VCaP (cell line): ENCODE measurements at regions not wholly inside any gene's neighbourhood (a gene's known extent, or its start where the extent isn't known, plus 50 kb on each side); places are given as distances from the start of the nearest gene placed in this dataset.

ENCODE experiments used
- H3K27ac ChIP-seq: fragments of 450-650 bp; 2 replicates; pipeline ENCODE4 v1.5.1; 2017
- TF ChIP-seq, protein P1 (sequence below): fragments of 450-650 bp; conservative IDR thresholded peaks from 2 replicates; pipeline ENCODE4 v1.5.1; 2017; ENCODE audit warnings: mild to moderate bottlenecking, moderate library complexity

DNA sequence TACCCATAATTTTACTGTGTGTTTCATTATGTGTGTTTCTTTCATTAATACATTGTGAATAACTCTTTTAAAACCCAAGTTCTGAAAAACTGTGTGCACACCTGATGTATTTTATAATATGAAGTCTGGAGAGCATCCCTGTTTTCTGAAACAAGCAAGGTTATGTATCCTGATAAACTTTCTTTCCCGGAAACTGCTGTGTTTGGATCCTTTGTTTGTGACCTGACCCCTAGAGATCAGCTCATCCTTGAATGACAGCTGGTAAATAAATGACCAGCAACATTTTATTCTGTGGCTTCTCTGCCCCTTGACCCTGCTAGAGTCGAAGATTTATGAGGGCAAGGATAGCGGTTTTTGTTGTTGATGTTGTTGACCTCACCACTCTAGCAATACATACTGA, 535.6 kb upstream of the ZFP42 start:
- TF ChIP-seq, protein P1, sequence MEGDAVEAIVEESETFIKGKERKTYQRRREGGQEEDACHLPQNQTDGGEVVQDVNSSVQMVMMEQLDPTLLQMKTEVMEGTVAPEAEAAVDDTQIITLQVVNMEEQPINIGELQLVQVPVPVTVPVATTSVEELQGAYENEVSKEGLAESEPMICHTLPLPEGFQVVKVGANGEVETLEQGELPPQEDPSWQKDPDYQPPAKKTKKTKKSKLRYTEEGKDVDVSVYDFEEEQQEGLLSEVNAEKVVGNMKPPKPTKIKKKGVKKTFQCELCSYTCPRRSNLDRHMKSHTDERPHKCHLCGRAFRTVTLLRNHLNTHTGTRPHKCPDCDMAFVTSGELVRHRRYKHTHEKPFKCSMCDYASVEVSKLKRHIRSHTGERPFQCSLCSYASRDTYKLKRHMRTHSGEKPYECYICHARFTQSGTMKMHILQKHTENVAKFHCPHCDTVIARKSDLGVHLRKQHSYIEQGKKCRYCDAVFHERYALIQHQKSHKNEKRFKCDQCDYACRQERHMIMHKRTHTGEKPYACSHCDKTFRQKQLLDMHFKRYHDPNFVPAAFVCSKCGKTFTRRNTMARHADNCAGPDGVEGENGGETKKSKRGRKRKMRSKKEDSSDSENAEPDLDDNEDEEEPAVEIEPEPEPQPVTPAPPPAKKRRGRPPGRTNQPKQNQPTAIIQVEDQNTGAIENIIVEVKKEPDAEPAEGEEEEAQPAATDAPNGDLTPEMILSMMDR, result no peak
- no peak overlapping the region for H3K27ac ChIP-seq

DNA sequence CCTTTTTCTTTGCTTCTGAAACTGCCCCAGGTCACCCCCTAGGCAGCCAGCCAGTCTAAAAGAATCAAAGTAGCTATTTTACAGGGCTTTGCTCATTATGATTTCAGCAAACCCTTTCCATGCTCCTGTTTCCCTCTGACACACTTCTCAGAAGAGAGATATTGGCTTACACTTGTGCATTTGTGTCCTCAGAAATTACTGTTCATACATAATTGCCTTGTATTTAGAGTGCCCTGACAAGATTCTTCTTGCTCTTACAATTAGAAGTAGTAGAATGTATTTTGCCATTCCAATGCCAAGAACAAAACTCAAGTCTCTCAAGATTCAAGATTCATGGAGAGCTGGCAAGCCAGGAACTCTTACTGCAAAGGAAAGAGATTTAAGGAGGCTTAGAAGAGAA, 531.0 kb upstream of the ZFP42 start:
- TF ChIP-seq, protein P1, result no peak
- no peak overlapping the region for H3K27ac ChIP-seq

DNA sequence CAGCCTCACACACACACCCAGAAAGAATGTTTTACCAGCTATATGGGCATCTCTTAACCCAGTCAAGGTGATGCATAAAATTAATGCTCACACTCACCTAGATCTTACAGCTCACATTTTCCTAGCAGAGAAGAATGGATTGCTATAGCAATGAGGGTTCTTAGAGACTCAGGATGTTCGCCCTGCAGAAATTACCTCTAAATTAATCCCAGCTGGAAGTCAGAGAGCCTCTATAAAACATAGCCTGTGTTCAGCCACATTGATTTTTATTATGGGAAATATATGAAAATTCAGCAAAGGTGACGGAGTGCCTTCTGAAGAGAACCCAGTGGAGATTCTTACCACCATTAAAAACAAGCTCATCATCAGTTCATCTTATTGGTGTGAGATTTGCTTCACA, 528.3 kb upstream of the ZFP42 start:
- TF ChIP-seq, protein P1, result no peak
- no peak overlapping the region for H3K27ac ChIP-seq

DNA sequence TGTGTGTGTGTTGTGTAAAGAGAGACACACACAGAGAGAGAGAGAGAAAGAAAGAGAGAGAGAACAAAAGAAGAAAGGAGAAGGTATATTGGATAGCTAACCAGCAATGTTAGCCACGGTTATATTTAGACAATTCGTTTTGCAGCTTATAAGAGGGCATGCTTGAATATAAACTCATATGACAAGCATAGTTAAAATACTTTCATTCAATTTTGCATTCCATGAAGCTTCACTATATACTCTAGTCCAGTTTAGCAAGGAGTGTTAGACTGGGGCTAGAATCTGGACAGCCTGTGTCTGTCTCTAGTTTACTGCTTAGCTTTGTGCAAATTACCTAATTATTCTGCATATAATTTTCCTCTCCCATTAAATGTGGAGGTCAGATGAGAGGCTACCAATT, 525.9 kb upstream of the ZFP42 start:
- H3K27ac ChIP-seq, result no peak overlapping the region
- TF ChIP-seq, protein P1, result no peak

DNA sequence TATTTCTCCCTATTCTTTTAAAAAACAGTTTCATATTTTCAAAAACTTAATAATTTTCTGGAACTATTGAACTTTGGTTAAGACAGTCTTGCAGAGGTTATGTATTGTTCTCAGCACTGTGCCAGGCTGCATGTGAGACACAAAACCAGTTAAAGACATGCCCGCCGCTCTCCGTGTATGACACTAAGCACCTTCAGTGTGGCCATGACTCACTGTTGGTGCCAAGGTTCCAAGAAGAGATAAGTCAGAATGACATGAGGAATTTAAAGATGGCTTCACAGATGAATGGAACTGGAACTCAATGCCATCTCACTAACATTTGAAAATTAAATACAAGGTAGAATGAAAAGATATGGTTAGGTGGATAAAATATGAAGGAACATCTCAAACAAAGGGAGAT, 525.5 kb upstream of the ZFP42 start:
- no peak overlapping the region for H3K27ac ChIP-seq

DNA sequence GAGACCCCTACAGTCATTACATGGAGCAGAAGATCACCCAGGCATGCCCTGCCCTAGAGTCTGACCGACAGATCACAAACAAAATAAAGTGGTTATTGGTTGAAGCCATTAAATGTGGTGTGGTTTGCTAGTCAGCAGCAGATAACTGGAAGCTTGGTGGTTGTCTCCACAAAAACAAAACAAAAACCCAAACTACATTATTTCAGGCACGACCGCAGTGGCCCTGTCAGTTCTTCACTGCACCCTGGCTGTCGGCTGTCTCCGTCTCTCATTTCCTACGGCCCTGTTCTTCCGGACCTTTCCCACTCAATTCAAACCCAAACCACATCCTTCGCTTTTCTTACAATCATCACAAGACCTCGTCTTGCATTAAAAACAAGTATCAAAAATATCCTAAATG, 521.3 kb upstream of the ZFP42 start:
- H3K27ac ChIP-seq, result no peak overlapping the region
- TF ChIP-seq, protein P1, result no peak

More for the DNA sequence above, 525.5 kb upstream of the ZFP42 start:
- TF ChIP-seq, protein P1, result no peak

DNA sequence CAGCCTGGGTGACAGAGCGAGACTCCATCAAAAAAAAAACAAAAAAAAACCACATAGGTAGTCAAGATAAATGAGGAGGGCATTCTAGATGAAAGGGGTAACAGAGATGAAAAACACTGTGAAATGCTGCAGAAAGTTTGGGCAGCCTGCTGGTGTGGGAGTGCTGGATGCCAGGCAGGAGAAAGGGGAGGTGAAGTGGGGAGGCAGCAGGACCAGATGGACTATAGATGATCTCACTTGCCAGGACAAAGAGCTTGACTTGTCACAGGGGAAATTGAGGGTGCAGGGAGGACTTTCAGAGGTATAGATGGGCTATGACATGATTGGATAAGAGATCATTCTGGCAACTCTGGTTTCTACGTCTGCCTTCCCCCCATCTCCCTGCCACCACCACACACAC, 519.7 kb upstream of the ZFP42 start:
- TF ChIP-seq, protein P1, result no peak
- no peak overlapping the region for H3K27ac ChIP-seq

DNA sequence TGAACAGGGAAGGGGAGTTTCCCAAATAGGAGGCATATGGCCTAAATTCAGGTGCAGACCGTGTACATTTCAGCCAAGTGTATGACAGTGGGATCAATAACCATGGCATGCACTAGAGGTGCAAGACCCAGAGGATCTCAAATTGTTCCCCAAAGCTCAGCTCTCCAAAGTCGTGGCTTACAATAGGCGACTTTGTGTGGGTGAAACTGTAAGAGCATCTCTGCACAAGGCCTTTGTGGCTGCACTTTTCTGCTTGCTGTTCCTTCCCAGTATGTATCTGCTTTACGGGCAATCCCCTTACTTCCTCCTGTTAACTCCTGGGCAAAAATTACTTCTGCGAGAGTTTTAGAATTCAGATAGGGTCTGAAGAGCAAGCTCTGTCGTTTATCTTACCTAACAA, 518.3 kb upstream of the ZFP42 start:
- TF ChIP-seq, protein P1, result no peak

More for the DNA sequence above, 518.3 kb upstream of the ZFP42 start:
- H3K27ac ChIP-seq, result no peak overlapping the region
